Ascending aorta (tissue), 2 donors: ENCODE measurements at regions not wholly inside any gene's neighbourhood (a gene's known extent, or its start where the extent isn't known, plus 50 kb on each side); places are given as distances from the start of the nearest gene placed in this dataset.

Experiments
- DNase-seq, 2 donors: peaks; one replicate each; pipeline ENCODE4 v3.0.0-alpha.2; 2019; ENCODE audit warnings: low spot score in 2 of 2
- H3K27ac ChIP-seq, 2 donors: fragments of 200-600 bp; sonication (generic); one replicate each; pipeline ENCODE4 v1.5.1; 2016 to 2017; ENCODE audit warnings: mild to moderate bottlenecking in 1 of 2
- H3K27me3 ChIP-seq: fragments of 200-600 bp; sonication (generic); one replicate; pipeline ENCODE4 v1.5.1; 2017
- H3K36me3 ChIP-seq, 2 donors: fragments of 200-600 bp; sonication (generic); one replicate each; pipeline ENCODE4 v1.5.1; 2016
- H3K4me1 ChIP-seq, 2 donors: fragments of 200-600 bp; sonication (generic); one replicate each; pipeline ENCODE4 v1.5.1; 2016 to 2017; ENCODE audit warnings: mild to moderate bottlenecking in 1 of 2
- H3K4me3 ChIP-seq, 2 donors: fragments of 200-600 bp; sonication (generic); one replicate each; pipeline ENCODE4 v1.5.1; 2016 to 2017; ENCODE audit warnings: mild to moderate bottlenecking in 1 of 2
- H3K9me3 ChIP-seq, 2 donors: fragments of 200-600 bp; sonication (generic); one replicate each; pipeline ENCODE4 v1.5.1; 2016
- intact Hi-C: fragments of 100-400 bp; cut with DNase I; formaldehyde crosslinking; loops from one replicate; pipeline ENCODE4 v1.15.1; 2023
- TF ChIP-seq, protein P1 (sequence below), 3 experiments: fragments of 200-600 bp in 2 of 3; fragments of 450-650 bp in 1 of 3; sonication (generic) in 2 of 3; IDR thresholded peaks; one replicate each; pipeline ENCODE4 v1.5.1; 2016 to 2019; ENCODE audit warnings: antibody characterized with exemption in 3 of 3, mild to moderate bottlenecking in 1 of 3, moderate library complexity in 1 of 3

DNA sequence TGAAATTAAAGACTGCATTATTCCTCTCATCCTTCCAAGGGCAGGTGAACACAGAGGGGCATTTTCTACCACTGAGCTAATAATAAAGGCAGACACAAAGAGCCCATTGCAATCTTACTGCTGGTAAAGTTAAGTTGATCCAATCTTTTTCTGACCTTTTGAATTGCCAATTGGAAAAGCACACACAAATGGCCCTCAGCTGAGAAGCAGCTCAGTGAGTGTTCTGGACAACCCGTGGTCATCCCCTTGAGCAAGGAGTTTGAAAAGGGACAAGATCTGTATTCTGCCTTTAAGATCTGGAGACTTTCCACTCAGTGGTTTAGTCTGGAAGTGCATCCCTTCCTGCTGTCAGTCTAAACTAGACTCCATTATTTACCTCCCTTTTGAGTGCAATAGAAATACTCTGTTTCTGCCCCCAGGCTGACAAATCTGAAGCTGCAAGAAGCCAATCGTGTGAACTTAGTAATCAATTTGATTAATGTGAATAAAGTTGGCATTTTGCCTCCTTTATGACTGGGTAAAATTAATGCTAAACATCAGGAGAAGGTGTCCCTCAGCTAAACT lies 835.7 kb downstream of the MAT2B start:
- H3K4me3 ChIP-seq, result no peak overlapping the region
- TF ChIP-seq, protein P1, sequence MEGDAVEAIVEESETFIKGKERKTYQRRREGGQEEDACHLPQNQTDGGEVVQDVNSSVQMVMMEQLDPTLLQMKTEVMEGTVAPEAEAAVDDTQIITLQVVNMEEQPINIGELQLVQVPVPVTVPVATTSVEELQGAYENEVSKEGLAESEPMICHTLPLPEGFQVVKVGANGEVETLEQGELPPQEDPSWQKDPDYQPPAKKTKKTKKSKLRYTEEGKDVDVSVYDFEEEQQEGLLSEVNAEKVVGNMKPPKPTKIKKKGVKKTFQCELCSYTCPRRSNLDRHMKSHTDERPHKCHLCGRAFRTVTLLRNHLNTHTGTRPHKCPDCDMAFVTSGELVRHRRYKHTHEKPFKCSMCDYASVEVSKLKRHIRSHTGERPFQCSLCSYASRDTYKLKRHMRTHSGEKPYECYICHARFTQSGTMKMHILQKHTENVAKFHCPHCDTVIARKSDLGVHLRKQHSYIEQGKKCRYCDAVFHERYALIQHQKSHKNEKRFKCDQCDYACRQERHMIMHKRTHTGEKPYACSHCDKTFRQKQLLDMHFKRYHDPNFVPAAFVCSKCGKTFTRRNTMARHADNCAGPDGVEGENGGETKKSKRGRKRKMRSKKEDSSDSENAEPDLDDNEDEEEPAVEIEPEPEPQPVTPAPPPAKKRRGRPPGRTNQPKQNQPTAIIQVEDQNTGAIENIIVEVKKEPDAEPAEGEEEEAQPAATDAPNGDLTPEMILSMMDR (IDR thresholded peaks at IDR 0.05), result no peak
- H3K4me1 ChIP-seq, result no peaks in the 10 kb centered on the region
- no peaks in the 10 kb centered on the region for H3K27me3 ChIP-seq
- intact Hi-C loops, result no loop called here
- H3K36me3 ChIP-seq, result no peaks in the 10 kb centered on the region
- DNase-seq, result no peak
- no peaks in the 10 kb centered on the region for H3K9me3 ChIP-seq
- H3K27ac ChIP-seq, result no peak overlapping the region

- Histone ChIP-seq H3K9me3 (no peaks in the 10 kb centered on the region), H3K27ac (no peak overlapping the region), H3K4me1 (no peaks in the 10 kb centered on the region), H3K4me3 (no peak overlapping the region), H3K36me3 (no peaks in the 10 kb centered on the region), H3K27me3 (no peaks in the 10 kb centered on the region)
- intact Hi-C loops, result no loop called here
- no peak for DNase-seq
- TF ChIP-seq, protein P1 (IDR thresholded peaks at IDR 0.05), result no peak
Observed at GRCh38 chr5:164345173-164345849, 839.9 kb downstream of the MAT2B start.

GRCh38 chr5:164345853-164346252 lies 840.4 kb downstream of the MAT2B start:
- DNase-seq, result no peak
- no peaks in the 10 kb centered on the region for H3K4me1 ChIP-seq
- intact Hi-C loops, result no loop called here
- no peak overlapping the region for H3K4me3 ChIP-seq
- no peaks in the 10 kb centered on the region for H3K36me3 ChIP-seq
- no peaks in the 10 kb centered on the region for H3K9me3 ChIP-seq
- no peaks in the 10 kb centered on the region for H3K27me3 ChIP-seq
- H3K27ac ChIP-seq, result no peak overlapping the region
- TF ChIP-seq, protein P1 (IDR thresholded peaks at IDR 0.05), result no peak

DNA sequence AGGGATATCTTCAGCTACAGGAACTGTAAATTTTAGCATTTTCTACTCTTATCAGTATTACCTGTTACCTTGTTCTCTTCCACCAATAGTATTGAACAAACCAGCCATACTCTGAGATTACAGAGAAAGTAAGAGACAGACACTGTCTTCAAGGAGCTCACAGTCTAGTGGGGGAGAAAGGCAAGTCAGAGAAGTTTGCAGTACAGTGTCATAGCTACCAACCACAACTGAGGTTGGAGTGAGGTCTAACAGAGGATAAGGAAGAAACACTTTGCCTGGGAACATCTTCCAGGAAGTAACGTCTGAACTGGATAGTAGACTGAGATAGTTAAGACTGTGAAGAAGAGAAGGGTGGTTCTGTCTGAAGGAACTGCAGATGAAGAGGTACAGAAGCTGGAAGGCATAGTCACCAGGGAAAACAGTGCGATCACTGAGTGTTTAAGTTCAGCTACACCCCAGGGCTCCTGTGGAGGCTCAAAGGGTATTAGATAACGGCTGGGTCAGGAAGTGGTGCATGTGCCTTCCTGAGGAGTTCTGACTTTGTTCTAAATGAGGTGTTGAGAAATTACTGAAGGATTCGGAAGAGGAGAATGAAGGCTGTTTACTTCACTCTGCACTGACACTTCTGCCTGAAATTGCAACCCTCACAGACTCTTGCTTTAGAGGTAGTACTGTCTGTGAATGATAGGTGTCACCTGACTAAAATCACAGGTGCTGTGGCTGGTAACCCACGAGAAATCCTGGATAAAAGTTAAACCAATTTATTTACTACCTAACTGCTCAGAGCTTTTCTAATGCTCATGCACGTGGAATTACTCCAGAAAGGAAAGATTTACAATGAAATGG lies 841.6 kb downstream of the MAT2B start:
- Histone ChIP-seq H3K9me3 (no peaks in the 10 kb centered on the region), H3K4me1 (no peaks in the 10 kb centered on the region), H3K27ac (no peak overlapping the region), H3K36me3 (no peaks in the 10 kb centered on the region), H3K27me3 (no peaks in the 10 kb centered on the region), H3K4me3 (no peak overlapping the region)
- TF ChIP-seq, protein P1 (IDR thresholded peaks at IDR 0.05), result no peak
- intact Hi-C loops, result no loop called here
- DNase-seq, result no peak

- no peak for DNase-seq
- Histone ChIP-seq H3K4me1 (no peaks in the 10 kb centered on the region), H3K36me3 (no peaks in the 10 kb centered on the region), H3K4me3 (no peak overlapping the region), H3K9me3 (no peaks in the 10 kb centered on the region), H3K27ac (no peak overlapping the region), H3K27me3 (no peaks in the 10 kb centered on the region)
- TF ChIP-seq, protein P1 (IDR thresholded peaks at IDR 0.05), result no peak
- intact Hi-C loops, result no loop called here
Observed at GRCh38 chr5:164350236-164350635, 844.8 kb downstream of the MAT2B start.
